22Rv1 (cell line): ENCODE measurements at regions not wholly inside any gene's neighbourhood (a gene's known extent, or its start where the extent isn't known, plus 50 kb on each side); places are given as distances from the start of the nearest gene placed in this dataset.

Experiments
- ZFX ChIP-seq: fragments of 450-650 bp; IDR thresholded peaks from 2 replicates; pipeline ENCODE4 v1.6.1; 2017; ENCODE audit warnings: antibody characterized with exemption, borderline replicate concordance
- TF ChIP-seq, protein P1 (sequence below): fragments of 450-650 bp; IDR thresholded peaks from 2 replicates; pipeline ENCODE4 v1.5.1; 2017; ENCODE audit warnings: mild to moderate bottlenecking

DNA sequence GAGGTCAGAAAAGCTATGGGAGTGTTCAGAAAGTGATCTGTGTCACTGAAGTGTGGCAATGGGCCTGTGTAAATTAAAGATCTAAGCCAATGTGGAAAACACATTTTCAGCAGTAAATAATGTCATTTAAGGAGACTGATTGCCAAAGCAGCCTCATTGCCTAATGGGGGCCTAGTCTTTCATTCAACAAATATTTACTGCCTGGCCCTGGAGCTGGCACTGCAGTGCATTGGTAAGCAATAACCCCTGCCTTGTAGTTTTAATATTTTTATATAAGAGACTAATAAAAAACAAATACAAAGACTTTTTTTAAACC lies 326.6 kb downstream of the BTG1 start:
- TF ChIP-seq, protein P1, sequence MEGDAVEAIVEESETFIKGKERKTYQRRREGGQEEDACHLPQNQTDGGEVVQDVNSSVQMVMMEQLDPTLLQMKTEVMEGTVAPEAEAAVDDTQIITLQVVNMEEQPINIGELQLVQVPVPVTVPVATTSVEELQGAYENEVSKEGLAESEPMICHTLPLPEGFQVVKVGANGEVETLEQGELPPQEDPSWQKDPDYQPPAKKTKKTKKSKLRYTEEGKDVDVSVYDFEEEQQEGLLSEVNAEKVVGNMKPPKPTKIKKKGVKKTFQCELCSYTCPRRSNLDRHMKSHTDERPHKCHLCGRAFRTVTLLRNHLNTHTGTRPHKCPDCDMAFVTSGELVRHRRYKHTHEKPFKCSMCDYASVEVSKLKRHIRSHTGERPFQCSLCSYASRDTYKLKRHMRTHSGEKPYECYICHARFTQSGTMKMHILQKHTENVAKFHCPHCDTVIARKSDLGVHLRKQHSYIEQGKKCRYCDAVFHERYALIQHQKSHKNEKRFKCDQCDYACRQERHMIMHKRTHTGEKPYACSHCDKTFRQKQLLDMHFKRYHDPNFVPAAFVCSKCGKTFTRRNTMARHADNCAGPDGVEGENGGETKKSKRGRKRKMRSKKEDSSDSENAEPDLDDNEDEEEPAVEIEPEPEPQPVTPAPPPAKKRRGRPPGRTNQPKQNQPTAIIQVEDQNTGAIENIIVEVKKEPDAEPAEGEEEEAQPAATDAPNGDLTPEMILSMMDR = no peak
- no peak for TF ChIP-seq ZFX
